GM19372 (cell line): ENCODE measurements at regions not wholly inside any gene's neighbourhood (a gene's known extent, or its start where the extent isn't known, plus 50 kb on each side); places are given as distances from the start of the nearest gene placed in this dataset.

Experiments used
- ATAC-seq: cut with Tn5 transposase; IDR thresholded peaks from one replicate; pipeline ENCODE4 v1.9.1; 2021; ENCODE audit warnings: mild to moderate bottlenecking, low read depth, moderate library complexity; ENCODE audit not compliant: unreplicated experiment

GRCh38 chr12:108021141-108021540, 107.9 kb upstream of the WSCD2 start:
- no peak for ATAC-seq

GRCh38 chr12:108021949-108022522, 107.1 kb upstream of the WSCD2 start:
- ATAC-seq, result no peak

GRCh38 chr12:108029051-108029835, 99.8 kb upstream of the WSCD2 start:
- ATAC-seq, result no peak

GRCh38 chr12:108033090-108033489, 96.0 kb upstream of the WSCD2 start:
- ATAC-seq, result no peak

- ATAC-seq, result no peak
These were observed 93.7 kb upstream of the WSCD2 start for GRCh38 chr12:108035372-108035771.

- no peak for ATAC-seq
These were observed 91.1 kb upstream of the WSCD2 start for GRCh38 chr12:108037960-108038359.

- no peak for ATAC-seq
These were observed 89.3 kb upstream of the WSCD2 start for GRCh38 chr12:108039794-108040193.

GRCh38 chr12:108040947-108041346, 88.1 kb upstream of the WSCD2 start:
- no peak for ATAC-seq

GRCh38 chr12:108043286-108043685, 85.8 kb upstream of the WSCD2 start:
- ATAC-seq, result no peak

GRCh38 chr12:108043750-108044533, 85.1 kb upstream of the WSCD2 start:
- no peak for ATAC-seq

- ATAC-seq, result no peak
These were observed 83.0 kb upstream of the WSCD2 start for GRCh38 chr12:108046135-108046534.

- ATAC-seq, result no peak
These were observed 82.4 kb upstream of the WSCD2 start for GRCh38 chr12:108046650-108047049.

GRCh38 chr12:108047071-108047550, 82.0 kb upstream of the WSCD2 start:
- ATAC-seq, result no peak

GRCh38 chr12:108048686-108049085, 80.4 kb upstream of the WSCD2 start:
- no peak for ATAC-seq

- no peak for ATAC-seq
These were observed 78.4 kb upstream of the WSCD2 start for GRCh38 chr12:108050696-108051095.

- no peak for ATAC-seq
These were observed 76.8 kb upstream of the WSCD2 start for GRCh38 chr12:108052260-108052659.

- ATAC-seq, result no peak
These were observed 75.6 kb upstream of the WSCD2 start for GRCh38 chr12:108053512-108053911.

GRCh38 chr12:108054496-108054895, 74.6 kb upstream of the WSCD2 start:
- ATAC-seq, result no peak

GRCh38 chr12:108055141-108055540, 73.9 kb upstream of the WSCD2 start:
- no peak for ATAC-seq

GRCh38 chr12:108060067-108060466, 69.0 kb upstream of the WSCD2 start:
- no peak for ATAC-seq

- no peak for ATAC-seq
These were observed 68.2 kb upstream of the WSCD2 start for GRCh38 chr12:108060903-108061302.
